ENCODE measurements at regions not wholly inside any gene's neighbourhood (a gene's known extent, or its start where the extent isn't known, plus 50 kb on each side); places are given as distances from the start of the nearest gene placed in this dataset.

DNA sequence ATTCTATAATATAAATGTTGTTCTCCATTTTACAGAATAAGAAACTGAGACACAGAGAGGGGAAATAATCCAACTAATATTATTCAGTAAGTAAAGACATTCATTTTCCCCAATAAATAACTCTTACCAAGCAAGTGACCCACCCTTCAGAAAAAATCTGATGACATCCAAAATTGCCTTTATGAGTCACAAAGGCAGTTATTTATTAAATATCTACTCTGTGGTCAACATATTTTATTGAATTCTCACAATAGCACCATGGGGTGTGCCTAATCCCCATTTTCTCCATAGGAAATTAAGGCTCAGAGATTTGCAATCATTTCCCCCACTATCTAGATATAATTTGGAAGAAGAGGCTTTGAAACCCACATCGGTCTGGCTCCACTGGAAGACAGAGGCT is 161.5 kb upstream of the ISX start:
- Histone ChIP-seq H3K4me1 (ENCODE audit: control insufficient read depth in 2 of 2, insufficient read depth in 2 of 2, low read length in 1 of 2) (peaks cover 0 to 3% of the 10 kb centered on the region in 2 donors), H3K27me3 (ENCODE audit: control insufficient read depth in 1 of 2, insufficient read depth in 2 of 2, low read length in 2 of 2) (no peaks in the 10 kb centered on the region)
- WGBS, 2 donors: 92 to 96% methylated on average over 1 of the region's 1 CpG

DNA sequence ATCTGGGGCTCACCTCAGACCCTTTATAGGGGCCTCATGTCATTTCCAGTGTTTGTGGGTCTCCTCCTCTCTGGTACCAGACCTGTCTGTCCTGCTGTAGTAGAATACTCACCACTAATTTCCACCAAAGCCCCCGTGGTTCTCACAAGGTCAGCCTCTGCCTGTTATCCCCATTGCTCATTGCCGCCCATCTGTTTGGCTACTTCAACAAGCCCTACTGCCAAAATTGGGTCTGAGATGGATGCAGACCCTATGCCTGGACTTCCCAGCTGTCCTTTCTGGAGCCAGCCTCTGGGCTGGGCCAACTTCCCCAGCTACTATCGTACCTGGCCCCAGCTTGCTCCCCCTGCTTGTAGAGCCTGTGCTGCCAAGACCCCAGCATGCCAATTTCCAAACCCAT is 152.1 kb upstream of the ISX start:
- H3K4me3 ChIP-seq (ENCODE audit: low read depth in 1 of 2, low read length in 2 of 2): no peak overlapping the region
- 69 to 74% methylated on average over 3 of the region's 3 CpGs for WGBS, 2 donors

More for the DNA sequence above, 161.5 kb upstream of the ISX start:
- Histone ChIP-seq H3K9me3 (ENCODE audit: control insufficient read depth in 2 of 2, insufficient read depth in 1 of 2, low read depth in 1 of 2, low read length in 1 of 2) (peaks cover 0 to 3% of the 10 kb centered on the region in 2 donors), H3K27ac (ENCODE audit: low read depth in 2 of 2, low read length in 1 of 2) (no peak overlapping the region), H3K4me3 (ENCODE audit: low read depth in 1 of 2, low read length in 2 of 2) (no peak overlapping the region), H3K36me3 (ENCODE audit: control insufficient read depth in 2 of 2, insufficient read depth in 2 of 2, low read length in 1 of 2) (no peaks in the 10 kb centered on the region)

DNA sequence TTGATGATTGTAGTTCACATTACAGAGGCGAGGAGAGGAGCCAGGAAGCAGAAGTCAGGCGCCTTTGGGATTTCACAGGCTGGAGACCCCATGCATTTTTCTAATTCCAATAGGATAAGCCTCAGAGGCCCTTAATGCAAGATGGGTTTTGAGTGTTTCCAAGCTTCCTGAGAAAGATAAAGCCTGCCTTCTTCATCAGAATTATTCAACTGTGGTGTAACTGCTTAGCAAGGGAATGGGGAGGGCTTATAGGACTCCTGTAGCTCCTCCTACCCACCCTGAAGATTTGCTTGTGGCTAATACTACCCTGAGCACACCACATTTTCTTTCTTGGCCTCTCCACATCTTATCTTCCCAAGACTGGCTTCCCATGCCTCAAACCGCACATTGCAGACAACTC is 151.1 kb upstream of the ISX start:
- H3K36me3 ChIP-seq (ENCODE audit: control insufficient read depth in 2 of 2, insufficient read depth in 2 of 2, low read length in 1 of 2): no peaks in the 10 kb centered on the region
- no peaks in the 10 kb centered on the region for H3K27me3 ChIP-seq (ENCODE audit: control insufficient read depth in 1 of 2, insufficient read depth in 2 of 2, low read length in 2 of 2)

More for the DNA sequence above, 152.1 kb upstream of the ISX start:
- H3K27ac ChIP-seq (ENCODE audit: low read depth in 2 of 2, low read length in 1 of 2): no peak overlapping the region
- no peaks in the 10 kb centered on the region for H3K36me3 ChIP-seq (ENCODE audit: control insufficient read depth in 2 of 2, insufficient read depth in 2 of 2, low read length in 1 of 2)
- no peaks in the 10 kb centered on the region for H3K27me3 ChIP-seq (ENCODE audit: control insufficient read depth in 1 of 2, insufficient read depth in 2 of 2, low read length in 2 of 2)
- H3K9me3 ChIP-seq (ENCODE audit: control insufficient read depth in 2 of 2, insufficient read depth in 1 of 2, low read depth in 1 of 2, low read length in 1 of 2): peaks cover 0 to 3% of the 10 kb centered on the region in 2 donors
- no peaks in the 10 kb centered on the region for H3K4me1 ChIP-seq (ENCODE audit: control insufficient read depth in 2 of 2, insufficient read depth in 2 of 2, low read length in 1 of 2)

DNA sequence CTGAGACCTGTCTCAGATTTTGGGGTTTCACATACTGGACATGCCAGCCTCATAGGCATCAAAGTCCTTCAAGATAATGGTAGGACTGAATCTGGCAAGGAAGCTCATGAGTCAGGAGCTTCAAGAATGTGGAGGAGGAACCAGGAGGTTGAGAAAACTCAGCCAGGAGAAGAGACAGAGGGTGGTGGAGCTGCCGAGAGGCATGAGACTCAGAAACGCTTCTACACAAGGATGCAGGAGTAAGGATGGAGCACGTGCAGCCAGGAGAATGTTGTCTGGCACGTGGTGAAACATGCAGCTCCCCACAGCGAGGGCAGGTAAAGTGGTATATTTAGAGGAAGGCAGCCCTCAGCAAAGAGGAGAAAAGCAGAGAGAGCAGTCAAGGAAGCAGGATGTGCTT is 148.7 kb upstream of the ISX start:
- Histone ChIP-seq H3K9me3 (ENCODE audit: control insufficient read depth in 2 of 2, insufficient read depth in 1 of 2, low read depth in 1 of 2, low read length in 1 of 2) (peaks cover 0 to 3% of the 10 kb centered on the region in 2 donors), H3K36me3 (ENCODE audit: control insufficient read depth in 2 of 2, insufficient read depth in 2 of 2, low read length in 1 of 2) (no peaks in the 10 kb centered on the region), H3K4me3 (ENCODE audit: low read depth in 1 of 2, low read length in 2 of 2) (no peak overlapping the region), H3K27ac (ENCODE audit: low read depth in 2 of 2, low read length in 1 of 2) (no peak overlapping the region), H3K27me3 (ENCODE audit: control insufficient read depth in 1 of 2, insufficient read depth in 2 of 2, low read length in 2 of 2) (no peaks in the 10 kb centered on the region), H3K4me1 (ENCODE audit: control insufficient read depth in 2 of 2, insufficient read depth in 2 of 2, low read length in 1 of 2) (no peaks in the 10 kb centered on the region)
- WGBS, 2 donors: 74 to 84% methylated on average over 5 of the region's 5 CpGs

More for the DNA sequence above, 151.1 kb upstream of the ISX start:
- no peaks in the 10 kb centered on the region for H3K4me1 ChIP-seq (ENCODE audit: control insufficient read depth in 2 of 2, insufficient read depth in 2 of 2, low read length in 1 of 2)
- peaks cover 0 to 3% of the 10 kb centered on the region in 2 donors for H3K9me3 ChIP-seq (ENCODE audit: control insufficient read depth in 2 of 2, insufficient read depth in 1 of 2, low read depth in 1 of 2, low read length in 1 of 2)
- H3K27ac ChIP-seq (ENCODE audit: low read depth in 2 of 2, low read length in 1 of 2): no peak overlapping the region
- H3K4me3 ChIP-seq (ENCODE audit: low read depth in 1 of 2, low read length in 2 of 2): no peak overlapping the region
- 67 to 68% methylated on average over 3 of the region's 3 CpGs for WGBS, 2 donors

DNA sequence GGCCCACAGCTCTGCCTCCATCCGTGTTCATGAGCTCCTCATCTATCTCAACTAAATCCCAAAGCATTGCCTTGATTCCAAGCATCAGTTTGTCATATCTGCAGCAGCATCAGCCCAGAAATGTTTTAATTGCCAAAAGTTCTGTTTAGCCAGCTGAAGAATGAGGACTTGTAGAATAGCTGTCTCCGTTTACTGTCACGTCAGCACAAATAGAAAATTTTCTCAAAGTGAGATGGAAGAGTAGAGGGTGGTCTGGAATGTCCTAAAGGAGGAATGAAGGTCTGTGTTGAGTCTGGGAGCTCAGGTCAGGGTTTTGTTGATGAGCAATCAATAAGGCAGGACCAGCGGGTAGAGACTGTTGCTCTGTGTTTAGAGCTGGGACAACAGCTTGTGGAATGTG is 134.9 kb upstream of the ISX start:
- no peak overlapping the region for H3K4me3 ChIP-seq (ENCODE audit: low read depth in 1 of 2, low read length in 2 of 2)
- H3K9me3 ChIP-seq (ENCODE audit: control insufficient read depth in 2 of 2, insufficient read depth in 1 of 2, low read depth in 1 of 2, low read length in 1 of 2): no peaks in the 10 kb centered on the region
- no peaks in the 10 kb centered on the region for H3K27me3 ChIP-seq (ENCODE audit: control insufficient read depth in 1 of 2, insufficient read depth in 2 of 2, low read length in 2 of 2)
- 80 to 82% methylated on average over 4 of the region's 4 CpGs for WGBS, 2 donors
- H3K4me1 ChIP-seq (ENCODE audit: control insufficient read depth in 2 of 2, insufficient read depth in 2 of 2, low read length in 1 of 2): no peaks in the 10 kb centered on the region
- H3K36me3 ChIP-seq (ENCODE audit: control insufficient read depth in 2 of 2, insufficient read depth in 2 of 2, low read length in 1 of 2): no peaks in the 10 kb centered on the region
- H3K27ac ChIP-seq (ENCODE audit: low read depth in 2 of 2, low read length in 1 of 2): no peak overlapping the region

DNA sequence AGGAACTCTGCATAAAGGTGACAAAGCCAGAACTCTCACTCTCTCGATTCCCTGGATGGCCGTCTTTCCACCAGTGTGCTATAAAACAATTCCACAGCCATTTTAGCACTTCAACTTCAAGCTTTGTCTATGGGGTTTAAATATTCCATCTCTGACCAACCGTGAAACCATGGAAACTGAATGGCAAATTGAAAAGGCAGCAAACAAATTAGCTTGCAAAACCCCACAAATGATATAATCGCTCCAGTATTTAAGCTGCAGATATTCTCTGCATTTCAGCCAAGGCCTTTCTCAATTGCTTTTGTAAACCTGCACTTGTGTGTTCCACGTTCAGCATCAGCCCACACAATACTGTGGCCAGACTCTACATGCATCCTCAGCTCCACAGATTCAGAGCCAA is 131.7 kb upstream of the ISX start:
- 72 to 76% methylated on average over 5 of the region's 5 CpGs for WGBS, 2 donors
- H3K27ac ChIP-seq (ENCODE audit: low read depth in 2 of 2, low read length in 1 of 2): no peak overlapping the region
- no peaks in the 10 kb centered on the region for H3K9me3 ChIP-seq (ENCODE audit: control insufficient read depth in 2 of 2, insufficient read depth in 1 of 2, low read depth in 1 of 2, low read length in 1 of 2)
- no peaks in the 10 kb centered on the region for H3K27me3 ChIP-seq (ENCODE audit: control insufficient read depth in 1 of 2, insufficient read depth in 2 of 2, low read length in 2 of 2)
- H3K36me3 ChIP-seq (ENCODE audit: control insufficient read depth in 2 of 2, insufficient read depth in 2 of 2, low read length in 1 of 2): no peaks in the 10 kb centered on the region
- no peaks in the 10 kb centered on the region for H3K4me1 ChIP-seq (ENCODE audit: control insufficient read depth in 2 of 2, insufficient read depth in 2 of 2, low read length in 1 of 2)
- H3K4me3 ChIP-seq (ENCODE audit: low read depth in 1 of 2, low read length in 2 of 2): no peak overlapping the region

DNA sequence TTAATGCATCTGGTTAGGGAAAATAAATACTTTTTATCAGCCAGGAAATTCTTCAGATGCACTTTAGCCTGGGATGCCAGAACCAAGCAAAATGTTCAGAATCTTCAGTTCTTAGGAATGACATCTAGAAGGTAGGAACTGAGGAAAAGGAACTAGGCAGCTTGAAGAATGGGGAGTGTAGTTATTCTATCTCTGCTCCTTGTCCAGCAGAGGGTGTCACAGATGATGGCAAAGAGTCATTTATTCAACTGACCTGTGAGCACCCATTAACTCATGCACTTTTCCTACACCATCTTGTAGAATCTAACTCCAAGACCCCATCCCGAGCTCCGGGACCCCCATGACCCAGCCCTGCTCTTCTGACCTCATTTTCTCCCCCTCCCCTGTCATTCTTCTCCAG is 122.1 kb upstream of the ISX start:
- no peaks in the 10 kb centered on the region for H3K9me3 ChIP-seq (ENCODE audit: control insufficient read depth in 2 of 2, insufficient read depth in 1 of 2, low read depth in 1 of 2, low read length in 1 of 2)
- no peak overlapping the region for H3K27ac ChIP-seq (ENCODE audit: low read depth in 2 of 2, low read length in 1 of 2)
- peaks cover 0 to 4% of the 10 kb centered on the region in 2 donors for H3K27me3 ChIP-seq (ENCODE audit: control insufficient read depth in 1 of 2, insufficient read depth in 2 of 2, low read length in 2 of 2)
- H3K4me1 ChIP-seq (ENCODE audit: control insufficient read depth in 2 of 2, insufficient read depth in 2 of 2, low read length in 1 of 2): no peaks in the 10 kb centered on the region
- H3K4me3 ChIP-seq (ENCODE audit: low read depth in 1 of 2, low read length in 2 of 2): no peak overlapping the region
- WGBS, 2 donors: 69 to 76% methylated on average over 2 of the region's 2 CpGs
- no peaks in the 10 kb centered on the region for H3K36me3 ChIP-seq (ENCODE audit: control insufficient read depth in 2 of 2, insufficient read depth in 2 of 2, low read length in 1 of 2)

DNA sequence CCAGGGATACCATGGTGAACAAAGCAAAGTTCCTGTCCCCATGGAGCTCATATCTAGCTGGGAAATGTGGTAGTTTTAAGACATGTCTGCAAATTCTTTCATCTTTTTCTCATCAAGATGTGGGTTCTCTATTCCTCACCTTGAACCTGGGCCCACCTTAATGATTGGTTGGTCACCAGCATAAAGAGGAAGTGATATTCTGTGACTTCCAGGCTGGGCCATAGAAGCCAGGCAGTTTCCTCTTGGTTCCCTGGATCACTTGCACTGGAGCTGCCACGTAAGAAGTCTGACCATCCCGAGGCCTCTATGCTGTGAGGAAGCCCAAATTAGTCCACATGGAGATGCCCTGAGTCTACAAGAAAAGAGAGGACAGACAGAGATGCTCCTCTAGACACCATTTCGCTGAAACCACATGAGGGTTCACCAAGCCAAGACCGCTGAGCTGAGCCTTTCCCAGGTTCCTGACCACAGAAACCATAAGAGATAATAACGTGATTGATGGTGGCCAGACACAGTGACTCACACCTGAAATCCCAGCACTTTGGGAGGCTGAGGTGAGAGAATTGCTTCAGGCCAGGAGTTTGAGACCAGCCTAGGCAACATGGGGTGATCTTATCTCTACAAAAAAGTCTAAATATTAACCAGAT is 119.5 kb upstream of the ISX start:
- Histone ChIP-seq H3K36me3 (ENCODE audit: control insufficient read depth in 2 of 2, insufficient read depth in 2 of 2, low read length in 1 of 2) (no peaks in the 10 kb centered on the region), H3K4me3 (ENCODE audit: low read depth in 1 of 2, low read length in 2 of 2) (no peak overlapping the region), H3K4me1 (ENCODE audit: control insufficient read depth in 2 of 2, insufficient read depth in 2 of 2, low read length in 1 of 2) (no peaks in the 10 kb centered on the region), H3K27ac (ENCODE audit: low read depth in 2 of 2, low read length in 1 of 2) (no peak overlapping the region), H3K9me3 (ENCODE audit: control insufficient read depth in 2 of 2, insufficient read depth in 1 of 2, low read depth in 1 of 2, low read length in 1 of 2) (no peaks in the 10 kb centered on the region), H3K27me3 (ENCODE audit: control insufficient read depth in 1 of 2, insufficient read depth in 2 of 2, low read length in 2 of 2) (peaks cover 0 to 4% of the 10 kb centered on the region in 2 donors)
- WGBS, 2 donors: 75 to 85% methylated on average over 5 of the region's 5 CpGs

DNA sequence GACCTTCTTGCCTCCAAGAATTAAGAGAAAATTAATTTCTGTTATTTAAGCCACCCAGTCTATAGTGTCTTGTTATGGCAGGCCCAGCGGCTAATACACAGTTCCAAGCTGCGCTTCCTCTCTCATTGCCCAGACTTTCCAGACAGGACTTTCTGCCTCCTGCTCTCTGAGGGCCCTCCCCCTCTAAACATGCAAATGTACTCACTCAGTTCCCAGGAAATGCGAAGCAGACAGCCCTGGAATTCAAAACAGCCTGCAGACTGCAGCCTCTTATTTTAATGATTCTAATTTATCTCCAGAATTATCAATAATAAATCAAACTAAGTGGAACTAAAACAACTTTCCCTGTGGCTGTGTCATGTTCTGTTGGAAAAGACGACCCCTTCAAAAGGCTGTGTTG is 115.5 kb upstream of the ISX start:
- H3K9me3 ChIP-seq (ENCODE audit: control insufficient read depth in 2 of 2, insufficient read depth in 1 of 2, low read depth in 1 of 2, low read length in 1 of 2): peaks cover 0 to 2% of the 10 kb centered on the region in 2 donors
- no peaks in the 10 kb centered on the region for H3K36me3 ChIP-seq (ENCODE audit: control insufficient read depth in 2 of 2, insufficient read depth in 2 of 2, low read length in 1 of 2)
- H3K4me3 ChIP-seq (ENCODE audit: low read depth in 1 of 2, low read length in 2 of 2): no peak overlapping the region
- 18 to 21% methylated on average over 4 of the region's 4 CpGs for WGBS, 2 donors
- no peaks in the 10 kb centered on the region for H3K4me1 ChIP-seq (ENCODE audit: control insufficient read depth in 2 of 2, insufficient read depth in 2 of 2, low read length in 1 of 2)
- no peaks in the 10 kb centered on the region for H3K27me3 ChIP-seq (ENCODE audit: control insufficient read depth in 1 of 2, insufficient read depth in 2 of 2, low read length in 2 of 2)
- H3K27ac ChIP-seq (ENCODE audit: low read depth in 2 of 2, low read length in 1 of 2): no peak overlapping the region

DNA sequence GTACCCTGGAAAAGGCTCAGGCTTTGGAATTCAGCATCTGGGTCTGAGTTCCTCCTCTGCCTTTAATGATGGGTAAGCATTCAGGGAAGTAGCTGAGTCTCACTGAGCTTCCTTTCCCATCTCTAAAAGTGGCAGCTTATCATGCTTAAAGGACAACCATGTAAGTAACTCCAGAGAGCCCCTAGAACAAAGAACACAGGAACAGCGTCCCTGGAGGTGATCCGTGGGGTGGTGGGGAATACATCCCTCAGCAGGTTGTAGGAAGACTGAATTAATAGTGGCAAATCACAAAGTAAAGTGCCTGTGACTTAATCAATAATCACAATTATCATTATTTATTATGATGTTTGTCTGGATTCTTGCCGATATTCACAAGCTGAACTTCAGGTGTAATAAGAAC is 114.7 kb upstream of the ISX start:
- WGBS, 2 donors: 67 to 83% methylated on average over 3 of the region's 3 CpGs
- Histone ChIP-seq H3K4me3 (ENCODE audit: low read depth in 1 of 2, low read length in 2 of 2) (no peak overlapping the region), H3K36me3 (ENCODE audit: control insufficient read depth in 2 of 2, insufficient read depth in 2 of 2, low read length in 1 of 2) (no peaks in the 10 kb centered on the region), H3K27me3 (ENCODE audit: control insufficient read depth in 1 of 2, insufficient read depth in 2 of 2, low read length in 2 of 2) (no peaks in the 10 kb centered on the region), H3K27ac (ENCODE audit: low read depth in 2 of 2, low read length in 1 of 2) (no peak overlapping the region), H3K4me1 (ENCODE audit: control insufficient read depth in 2 of 2, insufficient read depth in 2 of 2, low read length in 1 of 2) (no peaks in the 10 kb centered on the region), H3K9me3 (ENCODE audit: control insufficient read depth in 2 of 2, insufficient read depth in 1 of 2, low read depth in 1 of 2, low read length in 1 of 2) (peaks cover 0 to 2% of the 10 kb centered on the region in 2 donors)

Measured in esophagus (tissue), 2 donors.